PC-9 (cell line): ENCODE measurements at regions not wholly inside any gene's neighbourhood (a gene's known extent, or its start where the extent isn't known, plus 50 kb on each side); places are given as distances from the start of the nearest gene placed in this dataset.

Experiments
- EZH2 ChIP-seq: fragments of 200-600 bp; sonication (generic); IDR thresholded peaks from 2 replicates; pipeline ENCODE4 v1.8.0; 2017; ENCODE audit warnings: antibody characterized with exemption, low read depth
- TF ChIP-seq, protein P1 (sequence below): fragments of 200-600 bp; sonication (generic); conservative IDR thresholded peaks from 2 replicates; pipeline ENCODE4 v1.6.1; 2017; ENCODE audit warnings: mixed run types, antibody characterized with exemption, mild to moderate bottlenecking, moderate library complexity

DNA sequence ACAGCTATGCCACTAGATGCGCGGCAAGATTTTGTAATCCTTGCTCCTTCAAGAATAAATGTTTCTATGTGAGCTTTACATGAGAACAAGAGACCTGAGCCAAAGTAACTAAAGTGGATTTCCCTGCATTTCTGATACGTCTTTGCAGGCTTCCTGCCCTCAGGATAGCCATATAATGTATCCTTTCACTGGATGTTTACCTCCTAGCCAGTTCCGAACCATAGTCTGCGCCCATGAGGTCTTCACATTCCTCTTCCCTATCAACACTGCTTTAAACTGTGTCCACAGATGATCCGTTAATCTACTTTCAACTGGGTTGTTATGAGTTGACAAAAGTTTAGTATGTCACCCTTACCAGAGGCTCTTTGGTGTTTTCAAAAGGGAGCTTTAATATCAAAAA lies 1889.1 kb upstream of the AGA start:
- TF ChIP-seq, protein P1, sequence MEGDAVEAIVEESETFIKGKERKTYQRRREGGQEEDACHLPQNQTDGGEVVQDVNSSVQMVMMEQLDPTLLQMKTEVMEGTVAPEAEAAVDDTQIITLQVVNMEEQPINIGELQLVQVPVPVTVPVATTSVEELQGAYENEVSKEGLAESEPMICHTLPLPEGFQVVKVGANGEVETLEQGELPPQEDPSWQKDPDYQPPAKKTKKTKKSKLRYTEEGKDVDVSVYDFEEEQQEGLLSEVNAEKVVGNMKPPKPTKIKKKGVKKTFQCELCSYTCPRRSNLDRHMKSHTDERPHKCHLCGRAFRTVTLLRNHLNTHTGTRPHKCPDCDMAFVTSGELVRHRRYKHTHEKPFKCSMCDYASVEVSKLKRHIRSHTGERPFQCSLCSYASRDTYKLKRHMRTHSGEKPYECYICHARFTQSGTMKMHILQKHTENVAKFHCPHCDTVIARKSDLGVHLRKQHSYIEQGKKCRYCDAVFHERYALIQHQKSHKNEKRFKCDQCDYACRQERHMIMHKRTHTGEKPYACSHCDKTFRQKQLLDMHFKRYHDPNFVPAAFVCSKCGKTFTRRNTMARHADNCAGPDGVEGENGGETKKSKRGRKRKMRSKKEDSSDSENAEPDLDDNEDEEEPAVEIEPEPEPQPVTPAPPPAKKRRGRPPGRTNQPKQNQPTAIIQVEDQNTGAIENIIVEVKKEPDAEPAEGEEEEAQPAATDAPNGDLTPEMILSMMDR: no peak
- no peak for TF ChIP-seq EZH2
